Gastroesophageal sphincter (tissue), 4 donors: ENCODE measurements at regions not wholly inside any gene's neighbourhood (a gene's known extent, or its start where the extent isn't known, plus 50 kb on each side); places are given as distances from the start of the nearest gene placed in this dataset.
"Not testable (repeated sequence)": the region's sequence is repeated elsewhere in the genome, so short reads cannot be mapped to it uniquely, and the experiment has no call there.

ENCODE experiments used
- ATAC-seq: fragments of 150-250 bp; one replicate; pipeline ENCODE4 v1.9.1; 2016; ENCODE audit warnings: mild to moderate bottlenecking, moderate library complexity
- H3K27ac ChIP-seq, 4 donors: fragments of 200-600 bp; sonication (generic) in 3 of 4; 1 replicate in 3 of 4; 2 replicates in 1 of 4; pipeline ENCODE4 v1.5.1; 2016 to 2019
- H3K27me3 ChIP-seq: fragments of 200-600 bp; sonication (generic); one replicate; pipeline ENCODE4 v1.5.1; 2019
- H3K36me3 ChIP-seq, 2 donors: fragments of 200-600 bp; sonication (generic); one replicate each; pipeline ENCODE4 v1.5.1; 2019; ENCODE audit warnings: control low read depth in 1 of 2
- H3K4me1 ChIP-seq, 3 donors: fragments of 200-600 bp; sonication (generic); 1 replicate in 2 of 3; 2 replicates in 1 of 3; pipeline ENCODE4 v1.5.1; 2016 to 2019; ENCODE audit warnings: control low read depth in 2 of 3
- H3K4me3 ChIP-seq, 2 donors: fragments of 200-600 bp; sonication (generic); one replicate each; pipeline ENCODE4 v1.5.1; 2019; ENCODE audit warnings: mild to moderate bottlenecking in 1 of 2, moderate library complexity in 1 of 2
- H3K9me3 ChIP-seq, 3 donors: fragments of 200-600 bp; sonication (generic); one replicate each; pipeline ENCODE4 v1.5.1; 2017 to 2019; ENCODE audit warnings: control low read depth in 2 of 3
- CTCF ChIP-seq, 4 experiments: fragments of 200-600 bp in 2 of 4; fragments of 450-650 bp in 2 of 4; sonication (generic) in 1 of 4; IDR thresholded peaks; one replicate each; pipeline ENCODE4 v1.5.1; 2017 to 2019; ENCODE audit warnings: antibody characterized with exemption in 4 of 4, mild to moderate bottlenecking in 2 of 4, moderate library complexity in 2 of 4
- EP300 ChIP-seq: sonication (generic); formaldehyde crosslinking; IDR thresholded peaks from one replicate; pipeline ENCODE4 v1.6.1; 2017; ENCODE audit warnings: antibody characterized with exemption, mild to moderate bottlenecking
- POLR2A ChIP-seq, 2 donors: fragments of 450-650 bp; IDR thresholded peaks; one replicate each; pipeline ENCODE4 v1.6.1; 2017; ENCODE audit warnings: antibody characterized with exemption in 2 of 2, mild to moderate bottlenecking in 2 of 2, moderate library complexity in 1 of 2
- POLR2AphosphoS5 ChIP-seq: sonication (generic); formaldehyde crosslinking; IDR thresholded peaks from one replicate; pipeline ENCODE4 v1.6.1; 2017; ENCODE audit warnings: antibody characterized with exemption
- WGBS, 2 donors: methylation state at CpG; one replicate each; pipeline ENCODE4 v1.1.5; 2018; ENCODE audit warnings: low coverage in 1 of 2; 5-methylcytosine and 5-hydroxymethylcytosine counted together

- no peaks in the 10 kb centered on the region for H3K9me3 ChIP-seq
- H3K27ac ChIP-seq: no peak overlapping the region
- no peak for TF ChIP-seq POLR2A (IDR thresholded peaks at IDR 0.05)
- TF ChIP-seq POLR2AphosphoS5: no peak
- no peak for TF ChIP-seq EP300
- no peak for TF ChIP-seq CTCF (IDR thresholded peaks at IDR 0.05)
- H3K27me3 ChIP-seq: no peaks in the 10 kb centered on the region
- H3K4me1 ChIP-seq: no peaks in the 10 kb centered on the region
- H3K36me3 ChIP-seq: no peaks in the 10 kb centered on the region
- WGBS, 2 donors: 90 to 91% methylated on average over 4 to 5 of the region's 5 CpGs
- ATAC-seq: no peak
- H3K4me3 ChIP-seq: no peak overlapping the region
Measured at GRCh38 chr22:23484651-23485050, 95.4 kb downstream of the IGLL1 start.

- ATAC-seq: no peak
- 85 to 100% methylated on average over 1 to 4 of the region's 5 CpGs for WGBS, 2 donors
- Histone ChIP-seq H3K27me3 (no peaks in the 10 kb centered on the region), H3K4me3 (no peak overlapping the region), H3K27ac (no peak overlapping the region), H3K4me1 (no peaks in the 10 kb centered on the region), H3K36me3 (no peaks in the 10 kb centered on the region), H3K9me3 (no peaks in the 10 kb centered on the region)
- TF ChIP-seq EP300 (no peak), CTCF (IDR thresholded peaks at IDR 0.05) (no peak), POLR2AphosphoS5 (no peak), POLR2A (IDR thresholded peaks at IDR 0.05) (no peak)
Measured at GRCh38 chr22:23481369-23481768, 98.7 kb downstream of the IGLL1 start.

GRCh38 chr22:23478175-23478574 lies 101.9 kb downstream of the IGLL1 start:
- WGBS, 2 donors: 30% methylated on average over 2 of the region's 4 CpGs; no CpG with 5 or more reads in 1 of the 2 donors
- Histone ChIP-seq H3K9me3 (no peaks in the 10 kb centered on the region), H3K36me3 (no peaks in the 10 kb centered on the region), H3K27me3 (no peaks in the 10 kb centered on the region), H3K4me1 (no peaks in the 10 kb centered on the region), H3K4me3 (no peak overlapping the region), H3K27ac (no peak overlapping the region)
- TF ChIP-seq POLR2AphosphoS5 (no peak), EP300 (no peak), CTCF (IDR thresholded peaks at IDR 0.05) (no peak)
- no peak for ATAC-seq

GRCh38 chr22:23474531-23474930 lies 105.6 kb downstream of the IGLL1 start:
- not testable (repeated sequence) for H3K27me3 ChIP-seq, ATAC-seq, H3K4me1 ChIP-seq, H3K9me3 ChIP-seq, H3K4me3 ChIP-seq, H3K36me3 ChIP-seq, H3K27ac ChIP-seq
- WGBS, 2 donors: 73 to 83% methylated on average over 5 to 6 of the region's 6 CpGs

GRCh38 chr22:23473901-23474300 lies 106.2 kb downstream of the IGLL1 start:
- no peaks in the 10 kb centered on the region for H3K27me3 ChIP-seq
- TF ChIP-seq POLR2AphosphoS5 (no peak), CTCF (IDR thresholded peaks at IDR 0.05) (no peak), EP300 (no peak), POLR2A (IDR thresholded peaks at IDR 0.05) (no peak)
- no peak for ATAC-seq
- no peaks in the 10 kb centered on the region for H3K4me1 ChIP-seq
- H3K9me3 ChIP-seq: no peaks in the 10 kb centered on the region
- no peak overlapping the region for H3K27ac ChIP-seq
- H3K4me3 ChIP-seq: no peak overlapping the region
- H3K36me3 ChIP-seq: no peaks in the 10 kb centered on the region
- 81 to 89% methylated on average over 6 of the region's 8 CpGs for WGBS, 2 donors

- not testable (repeated sequence) for H3K36me3 ChIP-seq, H3K4me3 ChIP-seq, H3K27ac ChIP-seq, H3K4me1 ChIP-seq, H3K9me3 ChIP-seq, ATAC-seq, H3K27me3 ChIP-seq
- WGBS, 2 donors: 87 to 96% methylated on average over 3 of the region's 7 CpGs
Measured at GRCh38 chr22:23472376-23472775, 107.7 kb downstream of the IGLL1 start.
